ENCODE measurements at regions not wholly inside any gene's neighbourhood (a gene's known extent, or its start where the extent isn't known, plus 50 kb on each side); places are given as distances from the start of the nearest gene placed in this dataset.

DNA sequence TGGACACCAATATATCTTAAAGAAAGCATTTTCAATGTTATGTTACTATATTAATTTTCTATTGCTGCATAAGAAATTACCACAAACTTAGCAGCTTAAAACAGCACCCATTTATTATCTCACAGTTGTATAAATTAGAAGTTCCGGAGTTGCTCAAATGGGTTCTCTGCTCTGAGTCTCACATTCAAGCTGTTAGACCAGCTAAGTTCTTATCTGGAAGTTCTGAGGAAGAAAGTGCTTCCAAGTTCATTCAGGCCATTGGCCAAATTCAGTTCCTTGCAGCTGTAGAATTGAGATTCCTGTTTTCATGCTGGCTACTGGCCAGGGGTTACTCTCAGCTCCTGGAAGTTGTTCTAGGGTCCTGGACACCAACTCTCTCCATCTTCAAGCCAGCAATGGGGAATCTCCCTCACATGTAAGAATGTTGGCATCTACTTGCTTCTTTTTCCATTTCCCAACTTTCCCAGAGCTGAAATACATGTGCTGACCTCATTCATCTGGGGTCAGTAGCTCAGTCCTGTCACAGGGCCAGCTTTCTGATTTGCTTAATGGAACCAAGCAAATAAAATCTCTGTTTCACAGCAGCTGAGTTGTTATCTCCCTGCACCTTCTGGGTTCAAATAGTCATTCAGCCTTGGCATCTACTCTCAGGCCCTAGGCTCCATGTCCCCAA lies 99.6 kb upstream of the INTU start:
- no peak for DNase-seq

DNA sequence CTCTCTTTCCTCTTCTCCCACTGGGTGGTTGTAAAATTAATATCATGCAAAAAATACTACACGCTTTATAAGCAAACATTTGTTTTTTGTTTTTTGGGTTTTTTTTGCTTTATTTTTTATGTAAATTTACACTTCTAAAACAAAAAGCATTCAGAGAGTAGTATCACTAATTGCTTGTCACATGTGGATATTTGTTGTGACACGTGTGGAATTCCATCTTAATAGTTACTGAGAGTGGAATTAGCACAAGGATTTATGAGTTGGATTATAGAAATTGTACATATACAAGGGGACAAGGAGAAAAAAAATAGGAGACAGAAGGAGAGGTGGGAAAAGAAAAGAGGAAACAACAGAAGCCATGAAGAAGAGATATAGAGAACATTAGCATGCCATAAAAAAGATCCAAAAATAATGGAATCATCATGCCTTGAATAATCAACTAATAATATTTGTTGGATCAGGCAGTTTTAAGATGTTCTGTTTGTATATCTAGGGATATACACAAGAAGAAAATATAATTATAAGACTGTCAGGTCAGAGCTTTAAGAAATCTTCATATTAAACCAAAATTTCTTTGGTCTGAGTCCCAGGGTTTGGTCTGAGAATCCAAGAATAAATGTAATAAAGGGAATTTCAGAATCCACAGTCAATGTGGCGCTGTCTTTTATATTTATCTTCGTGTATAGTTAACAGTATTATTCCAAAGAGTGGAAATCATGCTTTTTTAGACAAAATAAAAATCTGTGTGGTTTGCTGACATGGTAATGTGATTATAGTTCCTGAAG lies 98.5 kb upstream of the INTU start:
- DNase-seq, result no peak

DNA sequence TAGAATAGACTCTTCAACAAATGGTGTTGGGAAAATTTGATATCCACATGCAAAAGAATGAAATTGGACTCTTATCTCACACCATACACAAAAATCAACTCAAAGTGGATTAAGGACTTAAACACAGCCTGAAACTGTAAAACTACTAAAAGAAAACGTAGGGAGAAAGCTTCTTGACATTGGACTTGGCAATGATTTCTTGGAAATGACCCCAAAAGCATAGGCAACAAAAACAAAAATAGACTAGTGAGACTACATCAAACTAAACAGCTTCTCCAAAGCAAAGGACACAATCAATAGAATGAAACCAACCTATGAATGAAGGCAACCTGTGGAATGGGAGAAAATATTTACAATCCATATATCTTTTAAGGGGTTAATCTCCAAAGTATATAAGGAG lies 94.7 kb upstream of the INTU start:
- DNase-seq, result no peak

DNA sequence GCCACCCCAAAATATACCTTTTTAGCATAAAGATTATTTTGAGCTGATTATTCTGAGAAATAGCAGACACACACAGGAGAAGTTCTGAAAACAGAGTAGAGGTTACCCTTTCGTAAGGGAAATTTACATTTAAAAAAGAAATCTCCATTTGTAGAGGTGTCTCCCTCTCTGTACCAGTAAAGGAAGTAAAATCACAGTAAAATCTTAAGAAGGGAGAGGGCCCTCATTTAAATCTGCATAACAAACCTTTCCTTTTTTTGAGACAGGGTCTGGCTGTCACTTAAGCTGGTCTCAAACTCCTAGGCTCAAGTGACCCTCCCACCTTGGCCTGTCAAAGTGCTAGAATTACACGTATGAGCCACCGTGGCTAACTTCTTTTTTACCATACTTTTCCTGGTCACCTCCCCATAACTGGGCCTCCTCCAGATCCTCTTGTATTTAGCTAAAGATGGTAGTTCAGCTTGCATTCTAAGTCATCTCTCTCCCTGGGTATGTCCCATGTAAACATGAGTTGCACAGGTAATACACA lies 92.2 kb upstream of the INTU start:
- DNase-seq, result no peak

DNA sequence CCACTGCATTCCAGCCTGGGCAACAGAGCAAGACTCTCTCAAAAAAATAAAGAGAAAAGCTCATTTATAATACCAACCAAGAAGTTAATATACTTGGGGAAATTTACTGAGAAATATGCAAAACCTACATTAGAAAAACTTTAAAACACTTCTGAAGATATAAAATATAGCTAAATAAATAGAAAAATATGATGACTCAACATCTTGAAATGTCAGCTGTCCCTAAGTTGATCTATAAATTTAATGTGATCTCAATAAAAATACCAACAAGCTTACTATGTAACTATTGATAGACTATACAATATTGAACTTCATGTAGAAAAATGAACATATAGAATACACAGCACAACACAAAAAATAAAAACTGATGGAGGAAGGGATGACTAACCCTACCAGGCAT lies 87.5 kb upstream of the INTU start:
- no peak for DNase-seq

DNA sequence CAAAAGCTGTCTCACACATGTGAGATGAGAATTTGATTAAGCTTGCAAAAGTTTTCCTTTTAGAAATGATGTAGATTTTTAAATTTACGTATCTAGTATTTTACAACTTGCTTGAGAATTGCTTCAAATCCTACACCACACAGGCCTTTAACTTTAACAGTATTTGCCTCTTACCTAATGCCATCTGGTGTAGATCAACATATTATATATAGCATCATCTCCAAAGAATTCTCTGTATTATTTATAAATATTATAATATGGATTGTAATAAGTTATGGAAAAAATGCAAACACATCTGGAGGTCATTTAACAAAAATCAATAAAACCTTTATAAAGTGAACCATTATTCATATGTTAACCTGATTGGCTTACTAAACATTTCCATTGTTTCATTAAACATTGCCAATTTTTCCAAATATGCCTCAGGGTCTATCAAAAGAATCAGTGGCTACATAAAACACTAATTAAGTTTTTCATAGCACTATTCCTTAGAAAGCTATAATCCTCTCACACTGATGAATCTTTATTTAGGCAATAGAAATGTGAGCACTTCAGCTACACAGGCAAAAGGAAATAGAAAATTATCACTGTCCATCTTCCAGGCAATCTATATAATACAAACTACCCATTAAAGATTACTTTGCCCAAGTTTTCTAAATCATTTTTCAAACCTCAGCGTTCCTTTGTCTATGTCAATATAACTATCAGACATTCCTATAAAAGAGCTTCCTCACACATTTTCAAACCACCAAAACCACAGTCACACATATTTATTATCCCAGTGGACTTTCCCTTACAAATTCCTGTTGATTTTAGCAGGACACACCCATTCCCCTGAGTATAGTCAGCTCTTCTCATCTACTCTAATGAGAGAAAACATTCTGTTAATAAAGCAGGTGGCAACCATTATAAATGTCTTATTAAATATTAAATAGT lies 83.5 kb upstream of the INTU start:
- no peak for DNase-seq

DNA sequence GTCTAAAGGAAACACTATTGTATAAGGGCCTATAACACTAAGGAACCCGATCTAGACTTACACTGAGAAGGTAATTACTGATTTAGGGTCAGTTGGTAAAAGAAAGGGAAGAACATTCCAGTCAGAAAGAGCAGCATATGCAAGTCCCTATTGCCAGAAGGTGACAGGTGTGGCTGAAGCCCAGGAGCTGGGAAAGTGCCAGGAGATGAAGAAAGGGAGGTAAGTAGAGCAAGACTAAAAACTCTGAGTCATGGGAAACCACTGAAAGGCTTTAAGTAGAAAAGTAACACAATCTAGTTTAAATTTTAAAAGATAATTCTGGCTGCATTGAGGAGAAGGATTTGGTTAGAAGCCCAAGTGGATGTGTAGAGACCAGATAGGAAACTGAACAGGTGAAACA lies 77.7 kb upstream of the INTU start:
- DNase-seq, result no peak

DNA sequence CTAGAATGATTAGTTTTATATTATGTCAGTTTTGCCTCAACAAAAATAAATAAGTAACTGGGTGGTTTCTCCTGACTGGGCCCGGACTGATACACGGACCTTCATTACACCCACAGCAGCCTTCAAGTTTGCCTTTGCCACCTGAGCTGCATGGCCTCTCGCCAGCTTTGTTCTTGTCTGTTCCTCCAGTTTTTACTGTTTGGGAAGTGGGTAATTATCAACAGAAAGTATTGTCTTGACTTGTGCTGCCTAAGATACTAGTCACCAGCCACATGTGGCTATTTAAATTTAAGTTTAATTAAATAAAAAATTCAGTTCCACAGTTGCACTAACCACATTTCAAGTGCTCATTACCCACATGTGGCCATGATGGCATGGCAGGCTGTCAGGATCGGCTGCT lies 74.7 kb upstream of the INTU start:
- no peak for DNase-seq

DNA sequence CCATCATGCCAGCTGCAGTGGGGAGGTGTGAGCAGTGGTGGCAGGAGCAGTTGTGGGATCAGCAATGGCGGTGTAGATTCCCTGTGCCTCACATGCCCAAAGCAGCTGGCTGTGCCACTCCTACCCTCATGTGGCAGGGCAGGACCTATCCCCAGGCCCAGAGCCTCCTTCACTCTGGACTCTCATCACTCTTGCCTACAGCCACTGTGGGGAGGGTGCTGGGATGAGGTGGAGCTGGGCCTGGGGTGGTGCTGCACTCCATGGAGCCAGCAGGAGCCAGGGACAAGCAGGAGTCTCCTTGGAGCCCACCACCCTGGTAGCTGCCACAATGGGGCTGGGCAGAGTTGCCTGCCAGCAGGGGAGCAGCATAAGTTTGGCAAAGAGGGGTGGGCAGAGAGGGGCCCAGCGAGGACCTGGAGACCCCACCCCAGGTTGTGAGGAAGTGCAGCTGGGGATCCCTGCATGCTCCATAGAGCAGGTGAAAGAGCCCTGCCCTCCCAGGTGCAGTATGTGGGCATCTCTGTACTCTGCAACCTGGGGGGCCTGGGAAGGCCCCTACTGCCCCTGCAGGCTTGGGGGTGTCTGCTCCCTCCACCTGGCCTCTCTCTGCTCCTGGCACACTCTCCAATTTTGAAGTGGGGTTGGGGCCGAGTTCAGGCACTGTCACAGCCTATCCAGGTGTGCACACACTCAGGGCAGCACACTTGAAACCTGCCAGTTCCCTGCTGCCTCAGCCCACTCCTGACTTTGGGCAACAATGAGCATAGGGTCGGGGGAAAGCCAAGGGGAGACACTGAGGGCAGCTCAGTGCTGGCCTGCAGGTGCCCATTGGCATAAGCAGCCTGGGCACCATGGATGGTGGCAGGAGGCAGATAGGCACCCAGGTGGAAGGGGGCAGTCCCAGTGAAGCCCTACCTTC lies 74.0 kb upstream of the INTU start:
- no peak for DNase-seq

DNA sequence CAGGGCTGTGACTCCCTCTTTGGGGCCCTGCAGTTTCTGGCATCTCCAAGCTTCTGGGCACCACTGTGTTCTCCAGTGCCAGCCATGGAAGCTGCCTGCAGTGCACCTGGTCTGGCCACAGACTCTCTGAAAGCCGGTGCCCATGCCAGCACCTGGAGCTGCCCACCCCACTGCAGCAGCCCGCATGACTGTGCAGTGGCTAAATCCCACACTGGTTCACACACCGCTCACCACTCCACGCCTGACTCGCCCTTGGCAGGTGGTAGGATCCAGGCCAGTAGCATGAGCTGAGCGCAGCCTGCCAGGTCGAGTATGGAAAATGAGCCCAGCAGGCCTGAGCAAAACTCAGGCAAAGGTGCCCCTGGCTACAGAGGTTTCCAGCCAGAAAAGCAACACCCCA lies 72.8 kb upstream of the INTU start:
- DNase-seq, result no peak

DNA sequence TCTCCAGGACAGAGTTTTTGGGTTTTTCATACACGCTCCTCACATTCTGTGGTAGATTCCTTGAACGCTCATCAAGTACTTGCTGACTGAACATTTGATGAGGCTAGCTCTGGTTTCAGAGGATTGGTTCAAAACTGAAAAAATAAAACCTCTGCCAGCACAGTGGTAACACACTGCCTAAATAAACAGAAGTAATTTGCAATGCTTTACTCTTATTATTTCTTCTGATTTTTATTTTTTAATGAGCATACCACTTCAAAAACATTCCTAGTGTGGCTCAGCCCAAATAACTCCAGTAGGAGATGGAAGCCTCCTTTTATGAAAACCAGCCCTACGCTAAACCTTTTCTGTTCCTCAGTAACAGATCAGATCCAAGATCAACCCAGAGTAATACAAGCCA lies 72.0 kb upstream of the INTU start:
- DNase-seq, result no peak

DNA sequence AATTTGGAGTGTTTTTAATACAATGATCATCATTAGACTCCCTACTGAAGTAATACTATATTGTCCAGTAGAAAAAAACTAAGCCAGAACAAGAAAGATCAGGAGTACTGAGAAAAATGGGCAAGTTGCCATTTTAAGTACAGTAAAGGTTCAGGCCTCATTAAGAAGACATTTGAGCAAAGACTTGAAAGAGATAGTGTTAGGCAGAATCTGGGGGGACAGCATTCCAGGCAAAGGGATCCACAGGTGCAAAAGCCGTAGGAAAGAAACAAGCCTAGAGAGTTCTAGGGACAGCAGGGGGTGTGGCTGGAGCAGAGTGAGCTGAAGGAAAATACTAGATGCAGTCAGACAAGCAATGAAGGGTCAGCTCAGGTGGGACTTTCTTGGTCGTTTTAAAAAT lies 58.1 kb upstream of the INTU start:
- no peak for DNase-seq

DNA sequence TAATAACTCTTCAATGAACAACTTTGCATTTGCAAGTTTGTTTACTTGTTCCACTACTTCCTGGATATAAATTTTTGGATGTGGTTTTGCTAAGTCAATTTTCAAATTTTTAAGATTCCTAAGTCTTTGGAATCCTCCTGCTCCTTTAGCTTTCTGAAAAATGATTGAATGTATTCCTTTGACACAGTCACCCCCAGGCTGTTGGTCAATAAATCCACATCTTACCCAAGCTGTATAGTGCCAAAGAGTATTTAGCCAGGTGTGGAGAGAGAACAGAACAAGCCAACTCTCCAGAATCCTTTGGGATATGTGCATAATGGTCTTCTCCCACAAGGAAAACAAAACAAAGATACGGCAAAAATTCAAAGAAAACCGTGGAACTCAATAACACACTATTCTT lies 56.9 kb upstream of the INTU start:
- DNase-seq, result no peak

DNA sequence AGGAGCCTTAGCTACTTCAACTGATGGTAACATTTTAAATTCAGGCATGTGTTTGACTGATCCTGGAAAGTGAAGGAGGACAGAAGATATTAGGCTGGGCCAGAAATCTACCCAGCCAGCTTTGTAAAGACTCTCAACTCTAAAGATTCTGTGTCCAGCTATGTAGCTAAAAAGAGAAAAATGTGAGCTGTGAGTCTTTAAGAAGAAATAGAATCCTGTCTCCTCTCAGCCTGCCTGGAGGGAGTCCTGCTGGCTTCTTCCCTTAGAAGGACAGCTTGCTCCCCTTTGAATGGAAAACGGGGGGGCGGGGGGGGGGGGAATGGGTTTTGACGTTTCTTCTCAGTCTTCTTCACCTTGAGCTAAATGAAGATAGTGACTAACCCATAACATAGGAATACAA lies 54.3 kb upstream of the INTU start:
- DNase-seq, result no peak

DNA sequence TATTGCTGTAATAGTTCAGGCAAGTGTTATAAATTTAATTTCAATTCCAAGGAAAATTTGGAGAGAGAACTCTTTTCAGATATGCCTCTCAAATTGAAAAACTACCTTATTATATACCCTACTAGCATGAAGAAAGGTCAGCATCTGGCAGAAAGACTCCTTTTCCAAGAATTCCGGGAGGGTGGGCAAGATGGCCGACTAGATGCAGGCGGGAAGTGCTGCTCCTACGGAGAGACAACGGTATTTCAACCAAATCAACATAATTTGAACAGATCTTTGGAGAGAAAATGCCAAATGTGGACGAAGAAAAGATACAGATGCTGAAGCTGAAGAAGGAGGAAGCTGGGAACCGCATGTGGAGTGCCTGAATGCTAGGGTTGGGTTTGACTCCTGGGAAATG lies 53.8 kb upstream of the INTU start:
- no peak for DNase-seq

DNA sequence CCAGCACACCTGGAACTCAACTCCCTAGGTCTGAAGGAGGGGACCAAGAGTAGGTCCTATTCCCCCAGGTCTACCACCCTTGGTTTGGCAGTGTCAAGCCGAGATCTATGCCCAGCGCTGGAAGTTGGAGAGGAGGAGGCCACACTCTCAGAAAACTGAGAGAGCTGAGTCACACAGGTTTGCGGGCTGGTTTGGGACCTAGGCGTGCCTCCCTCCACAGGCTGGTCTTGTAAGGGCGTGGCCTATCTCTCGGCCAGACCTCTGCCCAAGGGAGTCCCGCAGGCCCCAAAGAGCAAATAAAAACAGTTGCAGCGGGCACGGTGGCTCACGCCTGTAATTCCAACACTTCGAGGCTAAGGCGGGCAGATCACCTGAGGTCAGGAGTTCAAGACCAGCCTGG lies 52.9 kb upstream of the INTU start:
- DNase-seq, result no peak

DNA sequence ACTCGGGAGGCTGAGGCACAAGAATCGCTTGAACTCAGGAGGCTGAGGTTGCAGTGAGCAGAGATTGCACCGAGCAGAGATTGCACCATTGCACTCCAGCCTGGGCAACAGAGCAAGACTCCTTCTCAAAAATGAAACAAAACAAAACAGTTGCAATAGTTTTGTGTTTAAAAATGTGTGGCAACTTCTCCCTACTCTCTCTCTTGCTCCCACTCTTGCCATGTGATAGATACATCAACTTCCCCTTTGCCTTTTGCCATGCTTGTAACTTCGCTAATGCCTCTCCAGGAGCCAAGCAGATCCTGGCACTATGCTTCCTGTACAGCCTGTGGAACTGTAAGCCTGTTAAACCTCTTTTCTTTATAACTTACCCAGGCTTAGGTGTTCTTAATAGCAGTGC lies 52.5 kb upstream of the INTU start:
- DNase-seq, result no peak

DNA sequence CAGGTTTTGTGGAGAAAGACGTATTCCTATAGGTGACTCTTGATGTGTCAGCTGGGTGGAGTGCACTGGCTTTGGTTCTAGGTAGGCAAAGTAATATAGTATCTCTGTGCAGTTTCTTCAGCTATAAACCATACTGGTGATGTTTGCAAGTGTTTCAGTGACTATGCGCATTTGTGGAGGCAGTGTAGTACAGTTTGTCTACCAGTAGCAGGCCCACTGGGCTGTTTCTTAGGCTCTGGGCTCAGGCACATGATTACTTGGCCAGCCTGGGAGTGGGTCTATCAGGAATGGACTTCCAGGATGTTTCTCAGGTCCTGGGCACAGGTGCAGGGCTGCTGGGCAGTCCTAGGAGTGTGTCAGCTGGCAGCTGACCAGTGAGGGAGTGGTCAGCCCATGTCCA lies 51.9 kb upstream of the INTU start:
- no peak for DNase-seq

All from NCI-H1694 treated with DMSO at 0.1 percent for 48 hours (cell line).